ENCODE measurements at regions not wholly inside any gene's neighbourhood (a gene's known extent, or its start where the extent isn't known, plus 50 kb on each side); places are given as distances from the start of the nearest gene placed in this dataset.

DNA sequence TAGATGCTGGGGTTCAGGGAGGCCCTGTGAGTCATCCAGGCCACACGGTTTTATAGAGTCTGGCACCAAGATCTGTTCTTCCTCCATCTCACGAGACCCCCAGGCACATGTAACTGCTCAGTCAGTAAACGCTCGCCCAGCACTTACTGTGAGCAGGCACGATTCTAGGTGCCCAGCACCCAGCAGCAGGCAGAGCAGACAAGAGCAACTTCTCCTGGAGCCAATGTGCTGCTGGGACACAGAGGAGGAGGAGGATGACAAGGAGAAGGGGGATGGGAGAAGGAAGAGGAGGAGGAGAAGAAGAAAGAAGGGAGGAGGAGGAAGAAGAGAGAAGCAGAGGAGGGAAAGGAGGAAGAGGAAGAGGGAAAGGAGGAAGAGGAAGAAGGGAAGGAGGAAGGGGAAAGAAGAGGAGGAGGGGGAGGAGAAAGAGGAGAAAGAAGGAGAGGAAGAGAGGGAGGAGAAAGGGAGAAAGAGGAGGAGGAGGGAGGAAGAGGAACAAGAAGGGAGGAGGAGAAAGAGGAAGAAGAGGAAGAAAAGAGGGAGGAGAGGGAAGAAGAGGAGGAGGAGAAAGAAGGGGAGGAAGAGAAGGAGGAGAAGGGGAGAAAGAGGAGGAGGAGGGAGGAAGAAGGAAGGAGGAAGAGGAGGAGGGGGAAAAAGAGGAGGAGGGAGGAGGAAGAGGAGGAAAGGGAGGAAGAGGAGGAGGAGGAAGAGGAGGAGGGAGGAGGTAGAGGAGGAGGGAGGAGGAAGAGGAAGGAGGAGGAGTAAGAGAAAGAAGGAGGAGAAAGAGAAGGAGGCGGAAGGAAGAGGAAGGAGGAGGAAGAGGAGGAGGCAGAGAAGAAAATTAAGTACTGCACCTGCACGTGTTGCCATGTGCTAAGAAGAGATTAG is 77.6 kb upstream of the RTL6 start:
- TF ChIP-seq EZH2 (IDR thresholded peaks at IDR 0.05) (no peak), CTCF (IDR thresholded peaks at IDR 0.05) (no peak), EZH2phosphoT487 (IDR thresholded peaks at IDR 0.05) (no peak)
